Osteocyte (in vitro differentiated cells): ENCODE measurements at regions not wholly inside any gene's neighbourhood (a gene's known extent, or its start where the extent isn't known, plus 50 kb on each side); places are given as distances from the start of the nearest gene placed in this dataset.

ENCODE experiments used
- DNase-seq: peaks from one replicate; pipeline ENCODE4 v3.0.0; 2021; ENCODE audit warnings: mixed read lengths; ENCODE audit not compliant: unreplicated experiment; ENCODE audit errors: extremely low spot score
- H3K27ac Mint-ChIP-seq: one replicate; pipeline ENCODE4 v1.8.0; 2021; ENCODE audit warnings: mild to moderate bottlenecking, mixed read lengths; ENCODE audit not compliant: unreplicated experiment
- H3K27me3 Mint-ChIP-seq: one replicate; pipeline ENCODE4 v1.8.0; 2021; ENCODE audit warnings: mixed read lengths; ENCODE audit not compliant: unreplicated experiment
- H3K36me3 Mint-ChIP-seq: one replicate; pipeline ENCODE4 v1.8.0; 2021; ENCODE audit warnings: mixed read lengths; ENCODE audit not compliant: unreplicated experiment
- H3K4me1 Mint-ChIP-seq: one replicate; pipeline ENCODE4 v1.8.0; 2021; ENCODE audit warnings: mixed read lengths; ENCODE audit not compliant: unreplicated experiment
- H3K4me3 Mint-ChIP-seq: one replicate; pipeline ENCODE4 v1.8.0; 2021; ENCODE audit warnings: mild to moderate bottlenecking, moderate library complexity, mixed read lengths; ENCODE audit not compliant: unreplicated experiment
- H3K9me3 Mint-ChIP-seq: one replicate; pipeline ENCODE4 v1.8.0; 2021; ENCODE audit warnings: mixed read lengths; ENCODE audit not compliant: unreplicated experiment
- TF ChIP-seq, protein P1 (sequence below): fragments of 200-600 bp; sonication (generic); IDR thresholded peaks from 2 replicates; pipeline ENCODE4 v1.5.0; 2021; ENCODE audit warnings: antibody characterized with exemption, mild to moderate bottlenecking, moderate library complexity

DNA sequence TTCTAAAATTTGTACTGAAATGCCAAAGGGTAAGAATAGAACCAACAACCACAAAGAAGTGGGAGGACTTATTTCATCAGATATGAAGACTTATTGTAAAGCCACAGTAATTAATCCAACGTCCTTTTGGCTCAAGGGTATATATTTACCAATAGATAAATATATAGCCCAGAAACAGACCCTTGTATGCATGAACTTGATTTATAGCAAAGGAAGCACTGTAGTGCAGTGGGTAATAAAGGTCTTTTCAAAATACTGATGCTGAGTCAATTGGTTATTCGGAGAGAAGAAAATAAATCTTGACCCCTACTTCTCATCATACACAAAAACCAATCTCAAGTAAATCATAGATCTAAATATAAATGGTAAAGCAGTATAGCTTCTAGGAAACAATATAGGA is 200.5 kb upstream of the ST6GAL2 start:
- TF ChIP-seq, protein P1, sequence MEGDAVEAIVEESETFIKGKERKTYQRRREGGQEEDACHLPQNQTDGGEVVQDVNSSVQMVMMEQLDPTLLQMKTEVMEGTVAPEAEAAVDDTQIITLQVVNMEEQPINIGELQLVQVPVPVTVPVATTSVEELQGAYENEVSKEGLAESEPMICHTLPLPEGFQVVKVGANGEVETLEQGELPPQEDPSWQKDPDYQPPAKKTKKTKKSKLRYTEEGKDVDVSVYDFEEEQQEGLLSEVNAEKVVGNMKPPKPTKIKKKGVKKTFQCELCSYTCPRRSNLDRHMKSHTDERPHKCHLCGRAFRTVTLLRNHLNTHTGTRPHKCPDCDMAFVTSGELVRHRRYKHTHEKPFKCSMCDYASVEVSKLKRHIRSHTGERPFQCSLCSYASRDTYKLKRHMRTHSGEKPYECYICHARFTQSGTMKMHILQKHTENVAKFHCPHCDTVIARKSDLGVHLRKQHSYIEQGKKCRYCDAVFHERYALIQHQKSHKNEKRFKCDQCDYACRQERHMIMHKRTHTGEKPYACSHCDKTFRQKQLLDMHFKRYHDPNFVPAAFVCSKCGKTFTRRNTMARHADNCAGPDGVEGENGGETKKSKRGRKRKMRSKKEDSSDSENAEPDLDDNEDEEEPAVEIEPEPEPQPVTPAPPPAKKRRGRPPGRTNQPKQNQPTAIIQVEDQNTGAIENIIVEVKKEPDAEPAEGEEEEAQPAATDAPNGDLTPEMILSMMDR, result no peak
- no peak for DNase-seq
- Mint-ChIP-seq H3K9me3 (no peaks in the 10 kb centered on the region), H3K4me3 (no peak overlapping the region), H3K4me1 (peaks cover 8% of the 10 kb centered on the region), H3K36me3 (no peaks in the 10 kb centered on the region), H3K27ac (no peak overlapping the region), H3K27me3 (peaks cover 6% of the 10 kb centered on the region)

DNA sequence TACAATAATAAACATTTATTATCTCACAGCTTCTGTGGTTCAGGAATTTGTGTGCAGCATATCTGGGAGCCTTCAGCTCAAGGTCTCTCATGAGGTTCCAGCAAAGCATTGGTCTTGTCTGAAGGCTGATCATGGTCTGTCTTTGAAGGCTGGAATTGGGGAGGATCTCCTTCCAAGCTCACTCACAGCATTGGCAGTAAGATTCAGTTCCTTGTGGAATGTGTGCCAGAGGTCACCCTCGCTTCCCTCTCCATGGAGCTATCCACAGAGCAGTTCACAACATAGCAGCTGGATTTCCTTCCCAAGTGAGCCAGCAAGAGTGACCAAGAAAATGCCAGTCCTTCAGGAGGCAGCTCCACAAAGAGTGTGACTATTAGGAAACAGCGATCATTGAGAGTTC is 202.2 kb upstream of the ST6GAL2 start:
- Mint-ChIP-seq H3K4me3 (no peak overlapping the region), H3K27me3 (peaks cover 6% of the 10 kb centered on the region), H3K27ac (no peak overlapping the region), H3K36me3 (no peaks in the 10 kb centered on the region), H3K4me1 (peaks cover 10% of the 10 kb centered on the region), H3K9me3 (no peaks in the 10 kb centered on the region)
- TF ChIP-seq, protein P1, result no peak
- no peak for DNase-seq

DNA sequence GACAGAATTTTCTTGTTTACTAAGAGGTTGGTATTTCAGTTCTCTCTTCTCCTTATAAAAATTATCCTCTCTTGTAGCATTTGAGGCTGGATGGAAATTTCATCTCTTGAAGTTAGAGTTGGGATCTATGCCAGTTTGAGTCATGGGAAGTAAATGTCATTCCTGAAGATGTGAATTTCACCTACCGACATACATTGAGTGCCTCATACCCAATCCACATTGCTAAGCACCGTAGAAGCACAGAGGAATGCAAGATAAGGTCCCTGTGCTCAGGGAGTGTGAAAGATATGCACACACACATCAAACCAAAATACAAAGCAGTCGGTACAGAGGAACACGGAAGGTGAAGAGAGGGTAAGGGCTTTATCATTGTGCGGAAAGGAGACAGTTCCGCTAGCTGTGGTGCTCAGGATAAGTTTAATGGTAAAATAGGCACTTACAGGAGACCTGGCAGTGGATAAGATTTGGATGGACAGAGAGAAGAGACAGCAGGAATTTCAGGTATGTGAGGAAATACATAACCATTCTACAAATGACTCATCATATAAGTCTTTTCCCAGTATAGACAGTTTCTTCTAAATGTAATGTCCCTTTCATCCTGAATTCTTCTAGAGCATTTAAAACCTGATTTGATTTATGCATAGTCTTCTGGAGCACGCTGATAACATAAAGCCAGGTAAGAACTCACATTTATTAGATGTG is 205.3 kb upstream of the ST6GAL2 start:
- no peaks in the 10 kb centered on the region for H3K27me3 Mint-ChIP-seq
- TF ChIP-seq, protein P1, result no peak
- peaks cover 10% of the 10 kb centered on the region for H3K4me1 Mint-ChIP-seq
- no peaks in the 10 kb centered on the region for H3K36me3 Mint-ChIP-seq
- H3K9me3 Mint-ChIP-seq, result no peaks in the 10 kb centered on the region
- no peak overlapping the region for H3K4me3 Mint-ChIP-seq
- peak overlapping the region; percentile 5 for H3K27ac Mint-ChIP-seq
- DNase-seq, result no peak

DNA sequence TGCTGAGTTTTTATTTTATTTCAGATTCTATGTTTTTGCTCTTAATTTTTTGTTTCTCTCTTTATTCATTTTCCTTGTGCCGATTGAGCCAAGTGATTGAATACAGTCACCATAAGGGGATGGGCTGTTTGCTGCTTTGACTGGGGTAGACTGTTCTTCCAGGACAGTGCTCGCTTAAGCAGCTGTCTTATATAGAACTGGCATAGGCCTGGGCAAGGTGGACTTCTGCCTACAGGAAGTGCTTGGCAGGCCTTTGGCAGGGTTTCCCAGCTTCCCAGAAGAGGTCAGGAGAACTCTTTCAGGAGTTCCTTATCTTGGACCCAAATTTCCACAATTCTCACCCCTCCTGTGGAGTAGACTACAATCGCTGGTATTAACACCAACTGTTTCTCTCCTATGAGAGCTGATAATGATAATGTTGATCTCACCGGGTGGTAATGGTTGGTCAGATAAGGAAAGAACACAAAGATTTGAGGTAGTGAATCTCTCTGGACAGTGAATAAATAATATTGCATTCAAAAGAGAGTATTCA is 207.5 kb upstream of the ST6GAL2 start:
- TF ChIP-seq, protein P1, result no peak
- no peak overlapping the region for H3K4me3 Mint-ChIP-seq
- peaks cover 10% of the 10 kb centered on the region for H3K4me1 Mint-ChIP-seq
- H3K27me3 Mint-ChIP-seq, result peaks cover 3% of the 10 kb centered on the region
- H3K36me3 Mint-ChIP-seq, result no peaks in the 10 kb centered on the region
- no peak overlapping the region for H3K27ac Mint-ChIP-seq
- no peak for DNase-seq
- H3K9me3 Mint-ChIP-seq, result peaks cover 5% of the 10 kb centered on the region

DNA sequence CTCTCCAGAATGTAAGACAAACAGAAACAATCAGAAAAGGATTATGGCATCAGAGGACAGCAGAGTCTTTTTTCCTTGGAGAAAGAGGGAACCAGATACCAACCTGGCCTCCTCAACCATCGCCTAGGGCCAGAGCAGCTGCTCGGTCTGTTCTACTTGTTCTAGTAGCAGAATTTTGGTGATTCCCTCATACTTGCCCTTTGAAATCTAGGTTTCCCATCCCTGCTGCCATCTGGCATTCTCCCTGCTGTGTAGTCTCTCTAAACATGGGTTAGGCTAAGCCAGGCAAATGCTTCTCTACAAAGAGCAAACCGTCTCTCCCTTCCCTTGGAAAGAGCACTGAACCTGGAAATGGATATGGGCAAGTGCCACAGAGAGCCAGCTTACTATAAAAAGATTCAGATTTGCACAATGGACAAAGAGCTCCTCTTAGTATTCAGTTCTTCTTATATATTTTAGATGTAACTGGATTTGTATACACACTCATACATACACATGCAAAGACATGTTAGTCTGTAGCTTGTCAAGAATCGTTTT is 208.6 kb upstream of the ST6GAL2 start:
- no peak for DNase-seq
- no peaks in the 10 kb centered on the region for H3K36me3 Mint-ChIP-seq
- no peak overlapping the region for H3K4me3 Mint-ChIP-seq
- peaks cover 5% of the 10 kb centered on the region for H3K9me3 Mint-ChIP-seq
- peaks cover 10% of the 10 kb centered on the region for H3K4me1 Mint-ChIP-seq
- peaks cover 3% of the 10 kb centered on the region for H3K27me3 Mint-ChIP-seq
- H3K27ac Mint-ChIP-seq, result no peak overlapping the region
- TF ChIP-seq, protein P1, result no peak
